Neural progenitor cell (in vitro differentiated cells): ENCODE measurements at regions not wholly inside any gene's neighbourhood (a gene's known extent, or its start where the extent isn't known, plus 50 kb on each side); places are given as distances from the start of the nearest gene placed in this dataset.
"Not testable (repeated sequence)": the region's sequence is repeated elsewhere in the genome, so short reads cannot be mapped to it uniquely, and the experiment has no call there.

Experiments
- EZH2 ChIP-seq: fragments of 200-600 bp; sonication (generic); IDR thresholded peaks from 2 replicates; pipeline ENCODE4 v1.6.1; 2017; ENCODE audit warnings: antibody characterized with exemption, mild to moderate bottlenecking, moderate library complexity
- EZH2phosphoT487 ChIP-seq: fragments of 200-600 bp; sonication (generic); IDR thresholded peaks from 2 replicates; pipeline ENCODE4 v1.6.1; 2017; ENCODE audit warnings: antibody characterized with exemption
- TF ChIP-seq, protein P1 (sequence below): fragments of 200-600 bp; sonication (generic); IDR thresholded peaks from 2 replicates; pipeline ENCODE4 v1.5.1; 2017; ENCODE audit warnings: antibody characterized with exemption, mild to moderate bottlenecking

DNA sequence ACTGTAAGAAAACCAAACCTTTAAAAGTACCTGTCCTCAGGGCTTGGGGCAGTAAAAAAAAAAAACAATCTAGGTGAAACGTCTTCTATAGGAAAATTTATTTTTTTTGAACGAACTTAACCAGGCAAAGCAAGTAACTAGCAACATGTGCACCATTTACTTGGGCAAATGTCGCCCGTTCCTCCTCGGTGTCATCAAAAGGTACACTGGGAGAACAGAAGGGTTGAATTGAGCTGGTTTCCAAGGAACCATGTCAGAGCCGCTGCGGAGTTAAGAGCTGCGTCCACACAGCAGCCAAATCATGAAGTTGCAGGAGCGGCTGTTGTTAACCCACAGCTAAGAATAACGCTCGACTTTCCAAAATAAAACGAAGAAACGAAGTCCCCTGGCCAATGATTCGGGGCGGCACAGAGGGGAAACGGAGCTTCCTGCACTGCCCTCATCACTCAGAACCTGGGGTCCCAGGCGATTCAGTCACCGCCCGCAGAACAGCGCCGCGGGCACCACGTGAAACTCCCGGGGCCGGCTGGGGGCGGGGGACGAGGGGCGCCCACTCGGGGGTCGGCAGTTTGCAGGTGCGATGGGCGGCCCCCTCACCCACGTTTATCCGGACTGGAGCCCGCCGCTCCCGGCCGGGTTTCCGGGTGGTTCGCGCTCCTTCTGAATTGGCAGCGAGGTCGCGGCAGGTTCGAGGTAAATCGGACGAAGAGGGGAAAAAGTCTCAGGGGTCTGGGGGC lies 53.6 kb upstream of the PLGLB1 start:
- TF ChIP-seq, protein P1, sequence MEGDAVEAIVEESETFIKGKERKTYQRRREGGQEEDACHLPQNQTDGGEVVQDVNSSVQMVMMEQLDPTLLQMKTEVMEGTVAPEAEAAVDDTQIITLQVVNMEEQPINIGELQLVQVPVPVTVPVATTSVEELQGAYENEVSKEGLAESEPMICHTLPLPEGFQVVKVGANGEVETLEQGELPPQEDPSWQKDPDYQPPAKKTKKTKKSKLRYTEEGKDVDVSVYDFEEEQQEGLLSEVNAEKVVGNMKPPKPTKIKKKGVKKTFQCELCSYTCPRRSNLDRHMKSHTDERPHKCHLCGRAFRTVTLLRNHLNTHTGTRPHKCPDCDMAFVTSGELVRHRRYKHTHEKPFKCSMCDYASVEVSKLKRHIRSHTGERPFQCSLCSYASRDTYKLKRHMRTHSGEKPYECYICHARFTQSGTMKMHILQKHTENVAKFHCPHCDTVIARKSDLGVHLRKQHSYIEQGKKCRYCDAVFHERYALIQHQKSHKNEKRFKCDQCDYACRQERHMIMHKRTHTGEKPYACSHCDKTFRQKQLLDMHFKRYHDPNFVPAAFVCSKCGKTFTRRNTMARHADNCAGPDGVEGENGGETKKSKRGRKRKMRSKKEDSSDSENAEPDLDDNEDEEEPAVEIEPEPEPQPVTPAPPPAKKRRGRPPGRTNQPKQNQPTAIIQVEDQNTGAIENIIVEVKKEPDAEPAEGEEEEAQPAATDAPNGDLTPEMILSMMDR, result not testable (repeated sequence)
- not testable (repeated sequence) for TF ChIP-seq EZH2, EZH2phosphoT487
